ENCODE measurements at regions not wholly inside any gene's neighbourhood (a gene's known extent, or its start where the extent isn't known, plus 50 kb on each side); places are given as distances from the start of the nearest gene placed in this dataset.

DNA sequence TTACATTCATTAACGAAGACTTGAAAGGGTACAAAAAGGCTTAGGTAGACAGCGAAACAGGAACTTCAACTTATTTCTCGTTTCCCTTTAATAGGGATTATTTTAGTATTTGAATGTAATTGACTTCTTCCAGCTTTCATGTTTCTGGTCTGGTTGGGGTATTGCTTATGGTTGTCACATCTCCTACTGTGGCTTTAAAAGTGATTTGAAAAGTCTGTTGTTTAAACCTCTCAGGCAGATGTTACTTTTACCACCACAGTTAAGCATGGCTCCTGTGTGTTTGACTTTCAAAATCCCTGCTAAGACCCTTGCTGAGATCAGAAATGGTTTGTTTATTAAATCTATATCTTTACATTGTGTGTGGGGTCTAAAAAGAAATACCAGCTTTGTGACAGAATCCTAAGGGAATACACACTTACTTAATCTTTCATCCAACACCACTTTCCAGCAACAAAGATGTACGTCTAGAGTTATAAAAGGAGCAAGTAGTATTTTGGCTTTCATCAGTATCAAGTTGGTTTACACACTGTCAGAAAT, 661.2 kb downstream of the FAT4 start:
- no peak for DNase-seq

- DNase-seq = no peak
Observed at GRCh38 chr4:125979950-125980349, 665.2 kb downstream of the FAT4 start.

DNA sequence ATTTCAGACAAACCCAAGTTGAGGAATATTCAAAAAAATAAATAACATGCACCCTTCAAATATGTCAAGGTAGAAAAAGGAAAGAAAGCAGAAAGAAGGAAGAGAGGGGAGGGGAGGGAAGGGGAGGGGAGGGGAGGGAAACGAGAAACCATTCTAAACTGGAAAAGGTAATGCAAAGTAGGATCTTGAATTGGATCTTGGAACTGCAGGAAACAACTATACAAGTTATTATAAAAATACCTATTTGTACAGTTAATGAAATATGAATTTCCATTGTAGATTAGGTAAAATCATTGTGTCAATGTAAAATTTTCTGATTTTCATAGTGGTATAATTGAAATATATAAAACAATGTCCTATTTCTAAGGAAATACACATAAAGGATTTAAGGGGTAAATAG, 668.4 kb downstream of the FAT4 start:
- DNase-seq = no peak

DNA sequence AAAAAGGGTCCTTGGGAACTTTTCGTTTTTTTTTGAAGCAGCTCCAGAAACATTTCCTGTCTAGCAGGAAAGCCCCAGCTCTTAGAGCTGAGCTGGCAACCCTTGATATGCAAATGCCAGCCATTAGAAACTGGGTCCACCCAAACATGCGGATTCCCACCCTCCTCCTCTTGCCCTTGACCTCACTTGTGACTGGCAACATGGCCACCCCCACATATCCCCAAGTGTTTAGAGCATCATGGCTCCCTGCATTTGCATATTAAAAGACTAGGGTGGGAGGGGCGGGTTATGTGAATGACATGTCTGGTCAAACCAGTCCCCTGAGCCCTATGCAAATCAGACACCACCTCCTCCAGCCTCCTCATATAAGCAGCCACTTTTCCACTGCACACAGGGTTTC, 671.1 kb downstream of the FAT4 start:
- DNase-seq = no peak

DNA sequence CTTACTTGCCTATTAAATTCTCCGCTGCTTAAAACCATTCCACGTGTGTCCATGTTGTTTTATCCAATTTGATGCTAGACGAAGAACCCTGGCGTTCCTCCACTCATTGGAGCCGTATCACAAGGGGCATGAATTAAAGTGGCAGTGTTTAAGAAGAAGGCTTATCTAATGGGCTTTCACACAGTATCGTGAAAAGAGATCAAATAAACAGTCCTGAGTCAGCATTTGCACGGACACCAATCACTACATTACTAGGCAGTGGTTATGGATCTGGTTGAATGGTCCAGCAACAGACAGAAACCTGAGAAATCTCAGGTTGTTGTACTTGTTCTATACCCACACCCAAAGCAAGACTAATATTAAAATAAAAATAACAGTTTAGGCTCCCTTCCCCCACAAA, 671.6 kb downstream of the FAT4 start:
- no peak for DNase-seq

GRCh38 chr4:125988464-125988863, 673.7 kb downstream of the FAT4 start:
- DNase-seq = no peak

GRCh38 chr4:125991398-125991797, 676.6 kb downstream of the FAT4 start:
- DNase-seq = no peak

- DNase-seq = no peak
Observed at GRCh38 chr4:125992891-125993290, 678.1 kb downstream of the FAT4 start.

GRCh38 chr4:125994024-125994423, 679.3 kb downstream of the FAT4 start:
- DNase-seq = no peak

GRCh38 chr4:125994430-125994829, 679.7 kb downstream of the FAT4 start:
- no peak for DNase-seq

GRCh38 chr4:126004941-126005340, 690.2 kb downstream of the FAT4 start:
- DNase-seq = no peak

DNA sequence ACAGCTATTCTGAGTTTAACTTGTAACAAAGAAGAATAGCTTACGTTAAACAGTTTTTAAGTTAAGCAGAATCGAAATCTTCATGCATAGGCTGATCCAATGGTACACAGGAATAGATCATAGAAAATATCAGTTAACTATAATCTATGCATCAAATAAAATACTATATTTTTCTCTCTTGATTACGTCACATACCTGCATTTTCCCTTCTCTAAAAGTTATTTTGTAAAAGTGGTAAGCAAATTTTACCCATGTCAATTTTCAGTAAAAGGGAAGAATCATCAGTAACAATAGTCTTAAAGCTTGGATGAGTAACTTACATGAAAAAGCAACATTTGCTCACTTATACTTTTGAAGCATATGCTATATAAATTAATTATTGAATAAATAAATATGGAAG, 692.4 kb downstream of the FAT4 start:
- DNase-seq = no peak

DNA sequence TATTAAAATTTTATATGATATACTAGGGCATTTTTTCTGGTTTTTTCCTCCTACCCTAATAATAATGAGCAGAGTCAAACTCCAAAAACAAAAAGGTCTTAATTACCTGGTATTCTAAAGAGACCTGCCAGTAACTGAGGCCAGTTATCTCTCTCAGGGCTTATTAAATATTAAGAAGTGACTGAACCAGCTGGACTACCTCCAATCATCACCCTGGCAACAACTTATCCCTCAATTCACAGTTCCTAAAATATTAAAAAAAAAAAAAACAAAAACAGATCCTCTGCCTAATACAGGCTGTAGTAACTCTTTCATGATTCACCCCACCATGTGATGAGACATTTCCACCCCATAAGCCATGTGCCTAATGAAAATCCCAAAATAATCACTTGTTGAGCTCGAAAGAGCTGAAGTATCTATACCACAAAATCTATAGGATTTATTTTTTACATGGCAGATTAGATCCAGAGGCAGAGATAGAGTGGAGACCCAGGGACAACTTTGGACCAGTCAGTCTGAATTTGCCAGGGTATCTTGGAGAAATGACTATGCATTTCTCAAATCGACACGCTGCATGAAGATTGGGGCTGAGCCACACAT, 698.0 kb downstream of the FAT4 start:
- no peak for DNase-seq

DNA sequence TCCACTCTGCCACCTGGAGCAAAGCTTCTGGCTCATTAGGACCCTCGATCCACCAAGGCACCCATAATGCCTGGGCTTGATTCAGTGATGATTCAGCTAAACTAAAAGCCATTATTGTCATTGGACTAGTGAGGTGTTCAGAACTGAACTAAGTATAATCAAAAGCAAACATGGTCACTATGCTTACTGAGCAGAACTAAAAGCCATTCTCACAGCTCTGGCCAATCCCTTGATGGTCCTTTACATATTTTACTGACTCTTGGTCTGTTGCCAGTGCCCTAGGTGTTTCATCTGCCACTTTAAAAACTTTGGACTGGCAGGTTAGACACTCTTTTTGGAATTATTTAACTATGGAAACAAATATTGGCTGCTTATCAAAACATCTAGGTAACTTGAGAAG, 703.5 kb downstream of the FAT4 start:
- DNase-seq = no peak

GRCh38 chr4:126023896-126024295, 709.1 kb downstream of the FAT4 start:
- no peak for DNase-seq

- no peak for DNase-seq
Observed at GRCh38 chr4:126027601-126028000, 712.8 kb downstream of the FAT4 start.

DNA sequence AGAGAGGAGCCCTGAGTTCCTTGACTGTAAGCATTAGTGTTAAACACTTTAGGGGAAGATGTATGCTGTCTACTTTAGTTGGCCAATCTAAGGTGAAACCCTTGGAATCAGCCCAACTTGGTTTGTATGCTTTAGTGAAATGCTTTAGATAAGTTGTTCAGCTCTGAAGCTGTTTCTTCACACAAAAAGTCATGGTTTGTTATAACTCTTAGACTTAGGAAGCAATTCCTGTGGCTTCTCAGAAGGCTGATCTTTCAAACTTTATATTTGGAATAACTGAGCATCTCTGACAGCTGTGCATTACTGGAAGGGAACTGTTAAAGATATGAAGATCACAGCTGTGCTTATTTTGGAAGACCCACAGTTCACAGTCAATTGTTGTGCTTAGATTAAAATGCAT, 714.1 kb downstream of the FAT4 start:
- no peak for DNase-seq

GRCh38 chr4:126037231-126037630, 722.5 kb downstream of the FAT4 start:
- DNase-seq = no peak

DNA sequence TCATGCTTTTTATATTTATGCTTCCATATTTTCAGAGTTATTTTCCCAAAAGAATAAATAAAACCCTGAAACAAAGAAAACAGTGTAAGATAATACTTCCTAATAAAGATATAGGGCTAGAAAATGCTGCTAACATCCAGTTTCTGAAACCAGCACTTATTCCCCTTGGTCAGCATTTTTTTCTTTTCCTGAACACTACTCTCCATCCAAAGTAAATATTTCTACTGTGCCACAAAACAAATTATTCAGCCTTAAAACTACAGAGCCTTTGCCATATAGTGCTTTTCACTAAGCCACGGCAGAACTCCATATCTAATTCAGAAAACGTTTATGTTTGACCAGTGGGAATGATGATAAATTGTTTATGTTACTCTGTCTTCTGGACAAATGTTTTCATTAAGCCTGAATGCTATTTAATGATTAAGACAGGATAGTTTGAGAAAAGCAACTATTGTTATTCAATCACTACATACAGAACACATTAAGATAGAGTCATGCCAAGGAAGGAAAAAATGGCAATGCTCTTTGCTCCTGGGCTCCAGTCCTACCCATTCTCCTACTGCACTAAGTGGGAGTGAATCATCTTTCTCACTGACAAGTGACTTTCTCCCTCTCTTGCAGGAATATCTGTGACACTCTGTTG, 723.9 kb downstream of the FAT4 start:
- no peak for DNase-seq

DNA sequence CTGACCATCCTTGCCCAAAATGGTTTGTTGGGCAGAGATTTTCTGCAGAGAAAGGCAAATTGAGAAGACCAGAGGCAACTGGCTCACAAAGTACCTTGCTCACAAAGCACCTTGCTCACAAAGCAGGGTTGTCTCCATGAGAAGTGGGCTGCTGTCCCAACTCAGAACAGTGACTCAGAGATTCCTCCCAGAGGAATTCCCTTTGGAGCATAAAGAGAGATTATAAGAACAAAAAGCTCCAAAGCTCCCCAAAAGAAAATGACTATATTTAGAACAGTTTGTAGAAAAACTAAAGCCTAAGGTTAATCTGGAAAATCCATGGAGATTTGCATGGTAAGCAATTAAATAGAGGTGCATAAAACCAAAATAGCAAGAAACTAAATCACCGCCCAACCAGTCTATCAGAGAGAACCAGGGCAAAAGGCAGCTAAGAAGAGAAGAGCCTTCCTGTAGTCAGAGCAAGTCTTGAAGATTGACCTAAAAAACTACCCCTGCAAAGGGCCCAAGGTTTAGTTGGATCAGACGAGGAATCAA, 731.4 kb downstream of the FAT4 start:
- DNase-seq = no peak

GRCh38 chr4:126047114-126047513, 732.4 kb downstream of the FAT4 start:
- DNase-seq = no peak

DNA sequence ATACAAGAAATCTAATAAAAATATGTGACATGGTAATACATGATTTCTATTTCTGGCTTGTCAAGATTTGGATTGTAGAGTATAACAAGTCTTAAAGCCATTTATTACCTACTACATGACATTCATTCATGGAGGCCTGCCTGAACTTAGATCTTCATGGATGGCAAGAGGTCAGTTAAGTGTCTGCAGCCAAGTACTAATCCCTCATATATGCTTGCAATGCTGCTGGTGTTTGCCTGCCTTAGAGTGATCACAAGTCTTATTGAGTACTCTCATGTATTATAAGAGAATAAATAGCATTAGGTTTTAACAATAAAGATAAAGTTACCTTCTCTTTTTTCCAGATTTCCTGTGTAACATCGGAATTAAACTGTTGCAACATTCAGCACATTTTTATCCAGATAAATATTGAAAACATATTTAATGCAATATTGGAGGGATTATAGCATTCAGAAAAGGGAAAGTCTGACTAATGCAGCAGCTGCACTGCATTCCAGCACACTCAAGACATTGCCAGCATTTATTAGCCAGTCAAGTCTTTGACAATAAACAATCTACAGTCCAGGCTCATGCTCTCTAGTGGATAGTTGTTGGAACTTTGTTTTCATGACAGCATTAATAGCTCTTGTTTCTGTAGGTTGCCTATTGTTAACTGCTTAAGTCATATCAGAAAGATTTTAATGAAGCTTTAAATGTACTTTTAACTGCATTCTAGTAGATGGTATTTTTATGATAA, 737.1 kb downstream of the FAT4 start:
- no peak for DNase-seq

GRCh38 chr4:126056116-126056650, 741.4 kb downstream of the FAT4 start:
- no peak for DNase-seq

DNA sequence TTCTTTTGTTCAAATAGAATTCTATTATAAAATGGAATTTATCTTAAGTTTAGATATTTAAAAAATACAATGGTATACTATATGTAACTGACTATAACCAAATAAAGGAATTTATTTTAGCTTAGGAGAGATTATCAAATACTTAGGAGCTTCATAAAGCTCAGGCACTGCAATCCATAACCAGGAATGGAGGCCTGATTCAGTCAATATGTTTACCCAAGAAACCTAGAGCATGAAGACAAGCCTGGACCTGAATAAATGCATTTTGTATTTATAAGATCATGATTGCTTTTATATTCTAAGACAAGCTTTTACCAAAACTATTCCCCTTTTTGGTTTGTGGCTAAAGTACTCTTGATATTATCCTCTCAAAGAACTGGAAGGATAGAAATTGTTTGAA, 742.6 kb downstream of the FAT4 start:
- DNase-seq = no peak

Measured in AML-193 (cell line).